ENCODE measurements at regions not wholly inside any gene's neighbourhood (a gene's known extent, or its start where the extent isn't known, plus 50 kb on each side); places are given as distances from the start of the nearest gene placed in this dataset.

DNA sequence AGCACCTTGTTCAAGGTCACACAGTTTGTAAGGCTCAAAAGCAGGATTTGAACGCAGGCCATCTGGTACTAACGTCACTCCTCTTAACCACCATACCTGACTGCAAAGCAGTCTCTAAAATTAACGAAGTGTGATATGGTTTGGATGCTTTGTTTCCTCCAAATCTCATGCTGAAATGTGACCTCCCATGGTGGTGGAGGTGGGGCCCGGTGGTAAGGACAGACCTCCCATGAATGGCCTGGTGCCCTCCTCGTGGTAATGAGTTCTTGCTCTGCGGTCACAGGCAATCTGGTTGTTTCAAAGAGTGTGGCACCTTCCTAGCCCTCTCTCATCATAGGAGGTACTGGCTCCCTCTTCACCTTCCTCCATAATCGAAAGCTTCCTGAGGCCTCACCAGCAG is 102.2 kb upstream of the BCL2L14 start:
- TF ChIP-seq, protein P1, sequence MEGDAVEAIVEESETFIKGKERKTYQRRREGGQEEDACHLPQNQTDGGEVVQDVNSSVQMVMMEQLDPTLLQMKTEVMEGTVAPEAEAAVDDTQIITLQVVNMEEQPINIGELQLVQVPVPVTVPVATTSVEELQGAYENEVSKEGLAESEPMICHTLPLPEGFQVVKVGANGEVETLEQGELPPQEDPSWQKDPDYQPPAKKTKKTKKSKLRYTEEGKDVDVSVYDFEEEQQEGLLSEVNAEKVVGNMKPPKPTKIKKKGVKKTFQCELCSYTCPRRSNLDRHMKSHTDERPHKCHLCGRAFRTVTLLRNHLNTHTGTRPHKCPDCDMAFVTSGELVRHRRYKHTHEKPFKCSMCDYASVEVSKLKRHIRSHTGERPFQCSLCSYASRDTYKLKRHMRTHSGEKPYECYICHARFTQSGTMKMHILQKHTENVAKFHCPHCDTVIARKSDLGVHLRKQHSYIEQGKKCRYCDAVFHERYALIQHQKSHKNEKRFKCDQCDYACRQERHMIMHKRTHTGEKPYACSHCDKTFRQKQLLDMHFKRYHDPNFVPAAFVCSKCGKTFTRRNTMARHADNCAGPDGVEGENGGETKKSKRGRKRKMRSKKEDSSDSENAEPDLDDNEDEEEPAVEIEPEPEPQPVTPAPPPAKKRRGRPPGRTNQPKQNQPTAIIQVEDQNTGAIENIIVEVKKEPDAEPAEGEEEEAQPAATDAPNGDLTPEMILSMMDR (IDR thresholded peaks at IDR 0.05), result no peak
- TF ChIP-seq POLR2A (IDR thresholded peaks at IDR 0.05), result no peak

Measured in right lobe of liver (tissue), 4 donors.